GM12874 (cell line): ENCODE measurements at regions not wholly inside any gene's neighbourhood (a gene's known extent, or its start where the extent isn't known, plus 50 kb on each side); places are given as distances from the start of the nearest gene placed in this dataset.

Source experiments
- TF ChIP-seq, protein P1 (sequence below): IDR thresholded peaks from 2 replicates; pipeline ENCODE4 v1.5.1; 2011; ENCODE audit warnings: low read depth, mild to moderate bottlenecking, control low read depth, low read length, moderate library complexity; ENCODE audit not compliant: insufficient read depth

DNA sequence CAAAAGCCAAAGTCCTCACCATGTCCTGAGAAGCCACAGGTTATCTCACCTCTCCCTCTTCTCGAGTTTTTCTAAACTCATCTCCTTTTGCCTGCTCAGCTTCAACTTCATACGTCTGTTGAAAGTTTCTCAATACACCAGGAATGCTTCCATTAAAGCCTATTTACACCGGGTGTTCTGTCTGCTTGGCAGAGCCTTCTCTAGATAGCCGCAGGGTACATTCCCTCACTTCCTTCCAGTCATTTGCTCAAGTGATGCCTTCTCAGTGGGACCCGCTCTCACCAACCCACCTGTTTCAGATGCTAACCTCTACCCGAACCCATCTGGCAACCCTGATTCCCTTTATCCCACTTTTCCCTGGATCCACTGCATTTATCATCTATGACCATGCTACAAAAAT is 257.0 kb upstream of the ADGRL2 start:
- TF ChIP-seq, protein P1, sequence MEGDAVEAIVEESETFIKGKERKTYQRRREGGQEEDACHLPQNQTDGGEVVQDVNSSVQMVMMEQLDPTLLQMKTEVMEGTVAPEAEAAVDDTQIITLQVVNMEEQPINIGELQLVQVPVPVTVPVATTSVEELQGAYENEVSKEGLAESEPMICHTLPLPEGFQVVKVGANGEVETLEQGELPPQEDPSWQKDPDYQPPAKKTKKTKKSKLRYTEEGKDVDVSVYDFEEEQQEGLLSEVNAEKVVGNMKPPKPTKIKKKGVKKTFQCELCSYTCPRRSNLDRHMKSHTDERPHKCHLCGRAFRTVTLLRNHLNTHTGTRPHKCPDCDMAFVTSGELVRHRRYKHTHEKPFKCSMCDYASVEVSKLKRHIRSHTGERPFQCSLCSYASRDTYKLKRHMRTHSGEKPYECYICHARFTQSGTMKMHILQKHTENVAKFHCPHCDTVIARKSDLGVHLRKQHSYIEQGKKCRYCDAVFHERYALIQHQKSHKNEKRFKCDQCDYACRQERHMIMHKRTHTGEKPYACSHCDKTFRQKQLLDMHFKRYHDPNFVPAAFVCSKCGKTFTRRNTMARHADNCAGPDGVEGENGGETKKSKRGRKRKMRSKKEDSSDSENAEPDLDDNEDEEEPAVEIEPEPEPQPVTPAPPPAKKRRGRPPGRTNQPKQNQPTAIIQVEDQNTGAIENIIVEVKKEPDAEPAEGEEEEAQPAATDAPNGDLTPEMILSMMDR = no peak

DNA sequence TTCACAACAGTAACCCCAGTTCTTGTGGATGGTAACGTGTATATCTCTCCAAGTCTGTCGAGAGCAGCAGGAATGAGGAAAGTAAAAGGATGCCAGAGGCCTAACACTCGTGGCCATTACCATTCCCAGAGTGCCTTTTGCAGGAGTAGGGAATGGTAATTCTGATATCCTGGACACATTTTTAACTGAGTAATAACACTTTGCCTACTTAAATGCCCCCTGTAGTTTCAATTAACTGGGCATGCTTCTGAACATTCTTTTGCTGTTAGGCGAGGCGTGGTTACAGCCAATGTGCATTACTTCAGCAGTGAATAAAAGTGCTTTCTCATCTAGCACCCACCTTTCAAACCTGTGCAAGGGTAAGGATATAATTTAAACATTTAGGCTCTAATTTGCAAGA is 258.5 kb upstream of the ADGRL2 start:
- TF ChIP-seq, protein P1 = no peak

DNA sequence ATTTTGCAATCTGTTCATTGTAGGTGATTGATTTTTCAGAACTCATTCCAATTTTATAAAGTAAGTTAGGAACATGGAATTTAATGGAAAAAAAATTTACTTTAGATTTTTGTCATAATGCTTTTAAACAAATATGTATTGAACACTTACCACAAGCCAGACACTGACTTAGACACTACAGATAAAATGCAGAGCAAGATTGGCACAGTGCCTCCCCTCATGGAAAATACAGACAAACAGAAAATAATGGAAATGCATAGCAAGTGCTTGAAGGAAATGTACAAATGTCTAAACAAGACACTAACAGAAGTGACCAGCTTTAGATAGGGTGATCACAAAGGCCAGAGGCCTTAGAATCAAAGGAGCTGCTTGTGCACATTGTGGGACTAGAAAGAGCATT is 260.5 kb upstream of the ADGRL2 start:
- TF ChIP-seq, protein P1 = no peak

DNA sequence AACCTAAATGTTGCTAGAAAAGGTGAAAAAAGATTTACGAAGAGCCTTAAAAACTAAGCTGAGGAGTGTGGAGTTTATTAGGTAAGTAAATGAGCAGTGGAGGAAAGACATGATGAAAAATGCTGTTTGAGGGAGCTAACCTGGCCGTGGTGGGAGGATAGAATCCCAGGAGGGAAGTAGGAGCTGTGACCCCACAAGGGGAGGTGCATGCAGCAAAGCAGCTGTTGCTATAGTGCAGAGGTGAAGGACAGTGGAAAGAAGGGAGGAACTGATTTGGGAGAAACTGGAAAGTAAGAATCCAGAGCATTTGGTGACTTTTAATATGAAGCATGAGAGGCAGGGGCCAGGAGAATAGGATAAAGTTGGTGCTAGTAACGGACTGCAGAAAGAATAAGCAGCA is 271.7 kb upstream of the ADGRL2 start:
- TF ChIP-seq, protein P1 = no peak

DNA sequence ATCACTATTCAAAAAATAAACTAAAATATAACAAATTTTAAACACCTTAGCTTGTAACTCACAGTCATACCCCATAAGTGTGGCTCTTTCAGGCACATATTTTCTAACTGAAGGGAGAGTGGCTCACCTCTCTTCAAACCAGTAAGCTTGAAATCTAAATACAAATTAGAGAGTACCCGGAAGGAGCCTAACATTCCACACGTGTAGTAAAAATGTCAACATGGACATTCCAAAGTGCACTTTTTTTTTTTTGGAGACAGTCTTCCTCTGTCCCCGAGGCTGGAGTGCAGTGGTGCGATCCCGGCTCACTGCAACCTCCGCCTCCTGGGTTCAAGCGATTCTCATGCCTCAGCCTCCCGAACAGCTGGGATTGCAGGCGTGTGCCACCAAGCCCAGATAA is 275.6 kb upstream of the ADGRL2 start:
- TF ChIP-seq, protein P1 = no peak

DNA sequence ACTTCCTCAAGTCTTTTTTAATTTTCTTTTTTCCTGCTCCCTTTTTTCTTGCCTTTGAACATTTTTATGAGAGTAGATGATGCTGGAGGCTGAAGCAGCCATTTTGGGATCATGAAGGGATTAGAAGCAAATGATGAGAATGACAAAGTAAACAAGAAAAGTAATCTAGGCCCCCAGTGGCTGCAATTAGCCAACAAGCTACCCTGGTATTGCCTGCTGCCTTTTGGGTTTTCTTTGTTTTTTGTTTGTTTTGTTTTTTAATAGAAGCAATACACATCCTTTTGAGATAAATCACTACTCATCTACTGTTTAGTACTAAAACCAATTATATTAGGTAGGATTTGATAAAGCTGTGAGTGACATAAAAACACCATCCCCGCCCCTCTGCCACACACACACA is 280.7 kb upstream of the ADGRL2 start:
- TF ChIP-seq, protein P1 = no peak

DNA sequence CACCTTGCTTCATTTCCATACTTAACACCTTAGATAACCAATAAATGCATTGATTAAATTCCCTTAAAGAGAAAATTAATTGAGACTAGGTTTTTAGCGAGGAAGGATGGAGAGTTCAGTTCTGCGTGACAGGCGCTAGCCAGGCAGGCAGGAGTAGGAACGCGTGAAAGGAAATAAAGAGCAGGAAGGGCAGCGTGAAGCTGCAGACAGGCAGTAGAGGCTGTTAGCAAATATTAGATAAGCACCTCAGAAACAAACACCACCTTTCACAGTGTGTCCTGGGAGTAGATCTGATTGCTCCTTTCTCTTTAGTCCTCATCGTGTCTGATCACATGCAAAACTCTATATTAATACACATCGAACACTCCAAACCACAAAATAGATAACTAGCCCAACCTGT is 282.7 kb upstream of the ADGRL2 start:
- TF ChIP-seq, protein P1 = no peak

DNA sequence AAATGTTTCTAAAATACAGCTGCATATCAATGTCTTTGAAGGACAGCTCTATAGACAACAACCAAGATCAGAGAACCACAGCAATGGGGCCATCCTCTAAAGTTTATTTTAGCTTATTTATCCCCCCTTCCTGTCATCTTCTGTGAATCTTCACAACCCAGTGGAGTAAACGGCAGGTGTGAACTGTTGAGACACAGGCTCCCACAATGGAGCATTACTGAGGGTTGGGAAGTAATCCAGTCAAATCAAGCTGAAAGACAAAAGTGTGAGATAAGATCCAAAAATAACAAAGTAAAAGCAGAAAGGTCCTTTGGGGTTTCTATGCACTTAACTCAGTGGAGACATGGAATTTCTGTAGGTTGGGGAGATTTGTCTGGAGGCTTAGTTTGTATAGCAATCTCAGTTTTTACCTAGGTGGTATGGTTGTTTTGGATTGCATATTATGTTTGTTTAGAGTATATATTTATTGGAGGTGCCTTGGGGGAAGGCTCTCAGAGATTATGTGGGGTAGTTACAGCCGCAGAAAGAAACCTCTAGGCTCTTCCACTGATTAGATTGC is 286.9 kb upstream of the ADGRL2 start:
- TF ChIP-seq, protein P1 = no peak
